Astrocyte (in vitro differentiated cells and primary cell): ENCODE measurements at regions not wholly inside any gene's neighbourhood (a gene's known extent, or its start where the extent isn't known, plus 50 kb on each side); places are given as distances from the start of the nearest gene placed in this dataset.
"Not testable (repeated sequence)": the region's sequence is repeated elsewhere in the genome, so short reads cannot be mapped to it uniquely, and the experiment has no call there.

ENCODE experiments used
- DNase-seq: peaks from one replicate; pipeline ENCODE4 v3.0.0-alpha.2; 2010; ENCODE audit warnings: low read depth
- FAIRE-seq: peaks from 2 replicates; lab custom pipeline; 2011; peaks lifted over from hg19 to GRCh38; lab: Jason Lieb, UNC
- H2AFZ ChIP-seq: 2 replicates; pipeline ENCODE4 v1.6.0; 2012; ENCODE audit warnings: low read depth, low read length, inconsistent platforms
- H3K27ac ChIP-seq: 2 replicates; pipeline ENCODE4 v1.5.1; 2011; ENCODE audit warnings: low read depth, low read length, inconsistent platforms
- H3K27me3 ChIP-seq: 2 replicates; pipeline ENCODE4 v1.6.0; 2011; ENCODE audit warnings: low read length, inconsistent platforms; ENCODE audit not compliant: insufficient read depth
- H3K36me3 ChIP-seq: 2 replicates; pipeline ENCODE4 v1.5.1; 2011; ENCODE audit warnings: low read length, inconsistent platforms; ENCODE audit not compliant: insufficient read depth
- H3K4me1 ChIP-seq: 2 replicates; pipeline ENCODE4 v1.5.1; 2011; ENCODE audit warnings: low read length, inconsistent platforms; ENCODE audit not compliant: insufficient read depth
- H3K4me2 ChIP-seq: 2 replicates; pipeline ENCODE4 v1.6.0; 2012; ENCODE audit warnings: low read length, inconsistent platforms
- H3K4me3 ChIP-seq: 2 replicates; pipeline ENCODE4 v1.5.1; 2011; ENCODE audit warnings: low read depth, mild to moderate bottlenecking, low read length, inconsistent platforms; ENCODE audit not compliant: insufficient read depth
- H3K79me2 ChIP-seq: 2 replicates; pipeline ENCODE4 v1.6.0; 2012; ENCODE audit warnings: mild to moderate bottlenecking, low read length, inconsistent platforms; ENCODE audit not compliant: insufficient read depth
- H3K9ac ChIP-seq: 2 replicates; pipeline ENCODE4 v1.6.0; 2012; ENCODE audit warnings: mild to moderate bottlenecking, low read length, inconsistent platforms
- H3K9me3 ChIP-seq: 2 replicates; pipeline ENCODE4 v1.5.1; 2012; ENCODE audit warnings: low read depth, mild to moderate bottlenecking, low read length, inconsistent platforms; ENCODE audit not compliant: insufficient read depth
- H4K20me1 ChIP-seq: 2 replicates; pipeline ENCODE4 v1.6.0; 2012; ENCODE audit warnings: low read length, inconsistent platforms; ENCODE audit not compliant: insufficient read depth
- H3K27ac Mint-ChIP-seq: one replicate; pipeline ENCODE4 v1.8.0; 2021; ENCODE audit warnings: mild to moderate bottlenecking, mixed read lengths; ENCODE audit not compliant: unreplicated experiment
- H3K27me3 Mint-ChIP-seq: one replicate; pipeline ENCODE4 v1.8.0; 2021; ENCODE audit warnings: low read depth, mixed read lengths; ENCODE audit not compliant: unreplicated experiment
- H3K36me3 Mint-ChIP-seq: one replicate; pipeline ENCODE4 v1.8.0; 2021; ENCODE audit warnings: low read depth, mixed read lengths; ENCODE audit not compliant: unreplicated experiment
- H3K4me1 Mint-ChIP-seq: one replicate; pipeline ENCODE4 v1.8.0; 2021; ENCODE audit warnings: low read depth, mixed read lengths; ENCODE audit not compliant: unreplicated experiment
- H3K4me3 Mint-ChIP-seq: one replicate; pipeline ENCODE4 v1.8.0; 2021; ENCODE audit warnings: mild to moderate bottlenecking, moderate library complexity, mixed read lengths; ENCODE audit not compliant: unreplicated experiment
- H3K9me3 Mint-ChIP-seq: one replicate; pipeline ENCODE4 v1.8.0; 2021; ENCODE audit warnings: mild to moderate bottlenecking, mixed read lengths; ENCODE audit not compliant: unreplicated experiment
- CTCF ChIP-seq: IDR thresholded peaks from 2 replicates; pipeline ENCODE4 v1.5.1; 2011; ENCODE audit warnings: low read depth, mild to moderate bottlenecking, inconsistent platforms, low read length, moderate library complexity; ENCODE audit not compliant: insufficient read depth
- EZH2 ChIP-seq: IDR thresholded peaks from 2 replicates; pipeline ENCODE4 v1.6.1; 2012; ENCODE audit warnings: mild to moderate bottlenecking, low read length, inconsistent platforms; ENCODE audit not compliant: insufficient read depth

GRCh38 chr3:139189943-139190342 is 145.3 kb upstream of the PRR23C start:
- H3K4me1 ChIP-seq, result no peaks in the 10 kb centered on the region
- no peak overlapping the region for H3K27ac ChIP-seq
- DNase-seq (no peak), FAIRE-seq (no peak)
- no peak overlapping the region for H3K4me2 ChIP-seq
- H3K27me3 ChIP-seq, result no peaks in the 10 kb centered on the region
- H4K20me1 ChIP-seq, result no peaks in the 10 kb centered on the region
- H3K4me3 ChIP-seq, result no peak overlapping the region
- Mint-ChIP-seq H3K4me1 (peaks cover 7% of the 10 kb centered on the region), H3K27ac (no peak overlapping the region), H3K9me3 (peaks cover 10% of the 10 kb centered on the region), H3K36me3 (no peaks in the 10 kb centered on the region), H3K27me3 (peaks cover 9% of the 10 kb centered on the region), H3K4me3 (no peak overlapping the region)
- no peak overlapping the region for H3K9ac ChIP-seq
- no peak overlapping the region for H2AFZ ChIP-seq
- TF ChIP-seq CTCF, result no peak
- no peak for TF ChIP-seq EZH2
- no peaks in the 10 kb centered on the region for H3K9me3 ChIP-seq
- H3K36me3 ChIP-seq, result no peaks in the 10 kb centered on the region
- H3K79me2 ChIP-seq, result no peaks in the 10 kb centered on the region

GRCh38 chr3:139194421-139194820 is 149.4 kb upstream of the MRPS22 start:
- not testable (repeated sequence) for H3K4me3 Mint-ChIP-seq, FAIRE-seq, H3K36me3 ChIP-seq, H4K20me1 ChIP-seq, H3K9ac ChIP-seq, H3K4me1 ChIP-seq, H3K79me2 ChIP-seq, H3K4me1 Mint-ChIP-seq, DNase-seq, H3K27ac ChIP-seq, H2AFZ ChIP-seq, H3K9me3 ChIP-seq, H3K4me3 ChIP-seq, H3K27me3 ChIP-seq, H3K27ac Mint-ChIP-seq, H3K36me3 Mint-ChIP-seq, H3K4me2 ChIP-seq
- H3K9me3 Mint-ChIP-seq, result peaks cover 33% of the 10 kb centered on the region
- H3K27me3 Mint-ChIP-seq, result peaks cover 16% of the 10 kb centered on the region

GRCh38 chr3:139196146-139196545 is 147.7 kb upstream of the MRPS22 start:
- not testable (repeated sequence) for H3K9me3 ChIP-seq, H3K4me1 ChIP-seq, H4K20me1 ChIP-seq, H3K27me3 ChIP-seq, H3K27ac Mint-ChIP-seq, H3K36me3 ChIP-seq, H2AFZ ChIP-seq, H3K9ac ChIP-seq, FAIRE-seq, H3K4me1 Mint-ChIP-seq, H3K4me3 ChIP-seq, DNase-seq, H3K4me3 Mint-ChIP-seq, H3K79me2 ChIP-seq, H3K4me2 ChIP-seq, H3K27ac ChIP-seq, H3K36me3 Mint-ChIP-seq
- peaks cover 16% of the 10 kb centered on the region for H3K27me3 Mint-ChIP-seq
- H3K9me3 Mint-ChIP-seq, result peaks cover 31% of the 10 kb centered on the region

- H3K4me3 Mint-ChIP-seq, result no peak overlapping the region
- no peak for DNase-seq
- Histone ChIP-seq H4K20me1 (no peaks in the 10 kb centered on the region), H3K4me3 (no peak overlapping the region), H3K36me3 (no peaks in the 10 kb centered on the region), H3K27me3 (no peaks in the 10 kb centered on the region), H3K4me1 (no peaks in the 10 kb centered on the region), H3K9me3 (no peaks in the 10 kb centered on the region), H2AFZ (no peak overlapping the region), H3K4me2 (no peak overlapping the region), H3K9ac (no peak overlapping the region), H3K79me2 (no peaks in the 10 kb centered on the region), H3K27ac (no peak overlapping the region)
- H3K9me3 Mint-ChIP-seq, result peaks cover 31% of the 10 kb centered on the region
- peaks cover 1% of the 10 kb centered on the region for H3K4me1 Mint-ChIP-seq
- H3K27ac Mint-ChIP-seq, result no peak overlapping the region
- FAIRE-seq, result no peak
- H3K36me3 Mint-ChIP-seq, result no peaks in the 10 kb centered on the region
- H3K27me3 Mint-ChIP-seq, result peaks cover 16% of the 10 kb centered on the region
- TF ChIP-seq EZH2 (no peak), CTCF (no peak)
Observed at GRCh38 chr3:139197251-139197650, 146.6 kb upstream of the MRPS22 start.
